ENCODE measurements at regions not wholly inside any gene's neighbourhood (a gene's known extent, or its start where the extent isn't known, plus 50 kb on each side); places are given as distances from the start of the nearest gene placed in this dataset.
"Not testable (repeated sequence)": the region's sequence is repeated elsewhere in the genome, so short reads cannot be mapped to it uniquely, and the experiment has no call there.

- TF ChIP-seq CTCF (conservative IDR thresholded peaks at IDR 0.05); ZFX (IDR thresholded peaks at IDR 0.05): not testable (repeated sequence)
Observed at GRCh38 chr13:109702030-109702597, 84.3 kb downstream of the IRS2 start.
